ENCODE measurements at regions not wholly inside any gene's neighbourhood (a gene's known extent, or its start where the extent isn't known, plus 50 kb on each side); places are given as distances from the start of the nearest gene placed in this dataset.

- no peak overlapping the region for H3K4me2 ChIP-seq (replicated peaks; ENCODE audit: low read depth, low read length, poor library complexity, severe bottlenecking)
- H3K4me3 Mint-ChIP-seq = no peak overlapping the region
- no peak overlapping the region for H3K4me3 ChIP-seq (ENCODE audit: control extremely low read depth in 1 of 5, extremely low read depth in 1 of 5, insufficient read depth in 1 of 5, low read depth in 2 of 5, low read length in 4 of 5)
- no peak overlapping the region for H2AFZ ChIP-seq (ENCODE audit: insufficient read depth, low read depth, low read length, poor library complexity, severe bottlenecking)
- H3K9me3 ChIP-seq (ENCODE audit: control extremely low read depth in 1 of 3, control insufficient read depth in 2 of 3, insufficient read depth in 1 of 3, low read length in 2 of 3) = peaks cover 5 to 12% (median 11%) of the 10 kb centered on the region in 3 donors
- H3K27me3 ChIP-seq (replicated peaks in 1 of 4; ENCODE audit: control extremely low read depth in 1 of 4, control insufficient read depth in 3 of 4, insufficient read depth in 4 of 4, low read length in 3 of 4) = peaks cover 0 to 3% (median 0%) of the 10 kb centered on the region in 4 experiments
- POLR2A ChIA-PET = no interaction called here
- WGBS (ENCODE audit: insufficient coverage) = no CpG with 5 or more reads among the region's 1 CpG
- H3K4me1 ChIP-seq (ENCODE audit: control insufficient read depth in 2 of 2, insufficient read depth in 2 of 2, low read length in 2 of 2) = peaks cover 0 to 7% of the 10 kb centered on the region in 2 donors
- H4K20me1 ChIP-seq (ENCODE audit: control insufficient read depth, insufficient read depth, low read length, poor library complexity, severe bottlenecking) = no peaks in the 10 kb centered on the region
- CTCF ChIA-PET = interaction anchor here (1.4 to 1.5 kb wide), 2 partner anchors 9 to 206 kb away, joined by 5 to 6 read pairs; no protein-coding TSS in a partner anchor
- no peaks in the 10 kb centered on the region for H3K9me3 Mint-ChIP-seq (ENCODE audit: insufficient read depth)
- TF ChIP-seq, protein P1, sequence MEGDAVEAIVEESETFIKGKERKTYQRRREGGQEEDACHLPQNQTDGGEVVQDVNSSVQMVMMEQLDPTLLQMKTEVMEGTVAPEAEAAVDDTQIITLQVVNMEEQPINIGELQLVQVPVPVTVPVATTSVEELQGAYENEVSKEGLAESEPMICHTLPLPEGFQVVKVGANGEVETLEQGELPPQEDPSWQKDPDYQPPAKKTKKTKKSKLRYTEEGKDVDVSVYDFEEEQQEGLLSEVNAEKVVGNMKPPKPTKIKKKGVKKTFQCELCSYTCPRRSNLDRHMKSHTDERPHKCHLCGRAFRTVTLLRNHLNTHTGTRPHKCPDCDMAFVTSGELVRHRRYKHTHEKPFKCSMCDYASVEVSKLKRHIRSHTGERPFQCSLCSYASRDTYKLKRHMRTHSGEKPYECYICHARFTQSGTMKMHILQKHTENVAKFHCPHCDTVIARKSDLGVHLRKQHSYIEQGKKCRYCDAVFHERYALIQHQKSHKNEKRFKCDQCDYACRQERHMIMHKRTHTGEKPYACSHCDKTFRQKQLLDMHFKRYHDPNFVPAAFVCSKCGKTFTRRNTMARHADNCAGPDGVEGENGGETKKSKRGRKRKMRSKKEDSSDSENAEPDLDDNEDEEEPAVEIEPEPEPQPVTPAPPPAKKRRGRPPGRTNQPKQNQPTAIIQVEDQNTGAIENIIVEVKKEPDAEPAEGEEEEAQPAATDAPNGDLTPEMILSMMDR (IDR thresholded peaks at IDR 0.05) = no peak
- no peak for TF ChIP-seq EZH2 (IDR thresholded peaks at IDR 0.05; ENCODE audit: borderline replicate concordance, insufficient read depth, low read depth, low read length, poor library complexity, severe bottlenecking)
- H3K9ac ChIP-seq (ENCODE audit: low read length) = no peak overlapping the region
- no peak overlapping the region for H3K27ac Mint-ChIP-seq
- no peaks in the 10 kb centered on the region for H3K79me2 ChIP-seq (ENCODE audit: control insufficient read depth, insufficient read depth, low read length)
- H3K27ac ChIP-seq (ENCODE audit: low read length in 2 of 2) = no peak overlapping the region
- DNase-seq (no peak), ATAC-seq (ENCODE audit: low read depth) (no peak)
- H3K27me3 Mint-ChIP-seq = peaks cover 4% of the 10 kb centered on the region
- peaks cover 12% of the 10 kb centered on the region for H3K4me1 Mint-ChIP-seq
- peaks cover 0 to 1% of the 10 kb centered on the region in 2 experiments for H3K36me3 ChIP-seq (replicated peaks in 1 of 2; ENCODE audit: control extremely low read depth in 1 of 2, control insufficient read depth in 1 of 2, extremely low read depth in 1 of 2, insufficient read depth in 2 of 2, low read length in 1 of 2)
- intact Hi-C loops (cut with micrococcal nuclease) = no loop called here
Observed at GRCh38 chr20:17889226-17889625, 79.4 kb downstream of the SNX5 start.

GRCh38 chr20:17888044-17888443 lies 80.5 kb downstream of the SNX5 start:
- H3K9ac ChIP-seq (ENCODE audit: low read length) = no peak overlapping the region
- no peak overlapping the region for H3K4me2 ChIP-seq (replicated peaks; ENCODE audit: low read depth, low read length, poor library complexity, severe bottlenecking)
- H3K27me3 Mint-ChIP-seq = peaks cover 4% of the 10 kb centered on the region
- H3K27ac ChIP-seq (ENCODE audit: low read length in 2 of 2) = no peak overlapping the region
- peaks cover 14% of the 10 kb centered on the region for H3K4me1 Mint-ChIP-seq
- no peak overlapping the region for H3K27ac Mint-ChIP-seq
- POLR2A ChIA-PET = no interaction called here
- no peak overlapping the region for H3K4me3 ChIP-seq (ENCODE audit: control extremely low read depth in 1 of 5, extremely low read depth in 1 of 5, insufficient read depth in 1 of 5, low read depth in 2 of 5, low read length in 4 of 5)
- H3K27me3 ChIP-seq (replicated peaks in 1 of 4; ENCODE audit: control extremely low read depth in 1 of 4, control insufficient read depth in 3 of 4, insufficient read depth in 4 of 4, low read length in 3 of 4) = peaks cover 0 to 3% (median 0%) of the 10 kb centered on the region in 4 experiments
- no peaks in the 10 kb centered on the region for H3K79me2 ChIP-seq (ENCODE audit: control insufficient read depth, insufficient read depth, low read length)
- WGBS (ENCODE audit: insufficient coverage) = 65% methylated on average over 8 of the region's 9 CpGs
- no peak overlapping the region for H2AFZ ChIP-seq (ENCODE audit: insufficient read depth, low read depth, low read length, poor library complexity, severe bottlenecking)
- no peak for DNase-seq
- TF ChIP-seq, protein P1 (IDR thresholded peaks at IDR 0.05) = no peak
- TF ChIP-seq EZH2 (IDR thresholded peaks at IDR 0.05; ENCODE audit: borderline replicate concordance, insufficient read depth, low read depth, low read length, poor library complexity, severe bottlenecking) = no peak
- intact Hi-C loops (cut with micrococcal nuclease) = no loop called here
- CTCF ChIA-PET = interaction anchor here (1.4 to 1.5 kb wide), 2 partner anchors 10 to 205 kb away, joined by 5 to 6 read pairs; no protein-coding TSS in a partner anchor
- H3K4me3 Mint-ChIP-seq = no peak overlapping the region
- H3K36me3 ChIP-seq (replicated peaks in 1 of 2; ENCODE audit: control extremely low read depth in 1 of 2, control insufficient read depth in 1 of 2, extremely low read depth in 1 of 2, insufficient read depth in 2 of 2, low read length in 1 of 2) = peaks cover 0 to 1% of the 10 kb centered on the region in 2 experiments
- peaks cover 7% of the 10 kb centered on the region in 2 donors for H3K4me1 ChIP-seq (ENCODE audit: control insufficient read depth in 2 of 2, insufficient read depth in 2 of 2, low read length in 2 of 2)
- no peak for ATAC-seq (ENCODE audit: low read depth)
- H4K20me1 ChIP-seq (ENCODE audit: control insufficient read depth, insufficient read depth, low read length, poor library complexity, severe bottlenecking) = no peaks in the 10 kb centered on the region
- peaks cover 5 to 12% (median 11%) of the 10 kb centered on the region in 3 donors for H3K9me3 ChIP-seq (ENCODE audit: control extremely low read depth in 1 of 3, control insufficient read depth in 2 of 3, insufficient read depth in 1 of 3, low read length in 2 of 3)
- no peaks in the 10 kb centered on the region for H3K9me3 Mint-ChIP-seq (ENCODE audit: insufficient read depth)
